ENCODE measurements at regions not wholly inside any gene's neighbourhood (a gene's known extent, or its start where the extent isn't known, plus 50 kb on each side); places are given as distances from the start of the nearest gene placed in this dataset.

- no peak for TF ChIP-seq CTCF (IDR thresholded peaks at IDR 0.05; ENCODE audit: low read depth, low read length)
- TF ChIP-seq MAX (IDR thresholded peaks at IDR 0.05; ENCODE audit: low read depth, low read length): no peak
- no peak for TF ChIP-seq MYC (IDR thresholded peaks at IDR 0.05; ENCODE audit: low read depth, low read length)
These were observed 404.1 kb upstream of the ID4 start for GRCh38 chr6:19432966-19433498.
